Right atrium auricular region (tissue), 2 donors: ENCODE measurements at regions not wholly inside any gene's neighbourhood (a gene's known extent, or its start where the extent isn't known, plus 50 kb on each side); places are given as distances from the start of the nearest gene placed in this dataset.

Source experiments
- DNase-seq: peaks from one replicate; pipeline ENCODE4 v3.0.0-alpha.2; 2019; ENCODE audit warnings: low spot score
- H3K27ac ChIP-seq, 2 donors: fragments of 200-600 bp; sonication (generic); 1 replicate in 1 of 2; 2 replicates in 1 of 2; pipeline ENCODE4 v1.5.1; 2016 to 2019
- H3K27me3 ChIP-seq, 2 donors: fragments of 200-600 bp; sonication (generic); one replicate each; pipeline versions ENCODE4 v1.5.1 to v1.6.0; 2017 to 2019
- H3K36me3 ChIP-seq: fragments of 200-600 bp; sonication (generic); one replicate; pipeline ENCODE4 v1.5.1; 2016
- H3K4me1 ChIP-seq, 2 donors: fragments of 200-600 bp; sonication (generic); one replicate each; pipeline versions ENCODE4 v1.5.1 to v1.6.0; 2017 to 2019
- H3K4me3 ChIP-seq, 2 donors: fragments of 200-600 bp; sonication (generic); 1 replicate in 1 of 2; 2 replicates in 1 of 2; pipeline ENCODE4 v1.5.1; 2017 to 2019; ENCODE audit warnings: mild to moderate bottlenecking in 1 of 2, moderate library complexity in 1 of 2
- H3K9me3 ChIP-seq, 2 donors: fragments of 200-600 bp; sonication (generic); one replicate each; pipeline ENCODE4 v1.5.1; 2019
- TF ChIP-seq, protein P1 (sequence below), 2 donors: fragments of 200-600 bp; sonication (generic); IDR thresholded peaks; one replicate each; pipeline ENCODE4 v1.5.1; 2019; ENCODE audit warnings: antibody characterized with exemption in 2 of 2

DNA sequence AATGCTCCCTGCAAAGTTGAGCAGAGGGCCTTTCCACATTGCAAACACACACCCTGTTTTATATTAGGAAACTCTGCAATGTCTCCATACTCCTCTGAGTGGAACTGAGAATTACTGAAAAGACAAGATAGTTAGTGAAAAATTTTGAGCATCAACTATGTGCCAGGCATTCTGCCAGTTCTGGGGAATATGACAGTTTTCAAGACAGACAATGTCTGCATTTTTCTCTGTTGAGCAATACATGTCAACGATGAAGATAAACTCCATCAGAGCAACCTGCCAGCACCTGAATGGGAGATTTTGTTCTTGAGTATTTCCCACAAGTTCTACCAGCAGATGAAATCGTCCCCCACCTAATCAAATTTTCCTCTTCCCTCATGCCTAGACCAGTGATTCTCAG lies 203.4 kb upstream of the BMPER start:
- Histone ChIP-seq H3K9me3 (peaks cover 0 to 17% of the 10 kb centered on the region in 2 donors), H3K27me3 (no peaks in the 10 kb centered on the region), H3K4me3 (no peak overlapping the region), H3K27ac (no peak overlapping the region), H3K36me3 (no peaks in the 10 kb centered on the region), H3K4me1 (peaks cover 0 to 4% of the 10 kb centered on the region in 2 donors)
- TF ChIP-seq, protein P1, sequence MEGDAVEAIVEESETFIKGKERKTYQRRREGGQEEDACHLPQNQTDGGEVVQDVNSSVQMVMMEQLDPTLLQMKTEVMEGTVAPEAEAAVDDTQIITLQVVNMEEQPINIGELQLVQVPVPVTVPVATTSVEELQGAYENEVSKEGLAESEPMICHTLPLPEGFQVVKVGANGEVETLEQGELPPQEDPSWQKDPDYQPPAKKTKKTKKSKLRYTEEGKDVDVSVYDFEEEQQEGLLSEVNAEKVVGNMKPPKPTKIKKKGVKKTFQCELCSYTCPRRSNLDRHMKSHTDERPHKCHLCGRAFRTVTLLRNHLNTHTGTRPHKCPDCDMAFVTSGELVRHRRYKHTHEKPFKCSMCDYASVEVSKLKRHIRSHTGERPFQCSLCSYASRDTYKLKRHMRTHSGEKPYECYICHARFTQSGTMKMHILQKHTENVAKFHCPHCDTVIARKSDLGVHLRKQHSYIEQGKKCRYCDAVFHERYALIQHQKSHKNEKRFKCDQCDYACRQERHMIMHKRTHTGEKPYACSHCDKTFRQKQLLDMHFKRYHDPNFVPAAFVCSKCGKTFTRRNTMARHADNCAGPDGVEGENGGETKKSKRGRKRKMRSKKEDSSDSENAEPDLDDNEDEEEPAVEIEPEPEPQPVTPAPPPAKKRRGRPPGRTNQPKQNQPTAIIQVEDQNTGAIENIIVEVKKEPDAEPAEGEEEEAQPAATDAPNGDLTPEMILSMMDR (IDR thresholded peaks at IDR 0.05), result no peak
- no peak for DNase-seq

DNA sequence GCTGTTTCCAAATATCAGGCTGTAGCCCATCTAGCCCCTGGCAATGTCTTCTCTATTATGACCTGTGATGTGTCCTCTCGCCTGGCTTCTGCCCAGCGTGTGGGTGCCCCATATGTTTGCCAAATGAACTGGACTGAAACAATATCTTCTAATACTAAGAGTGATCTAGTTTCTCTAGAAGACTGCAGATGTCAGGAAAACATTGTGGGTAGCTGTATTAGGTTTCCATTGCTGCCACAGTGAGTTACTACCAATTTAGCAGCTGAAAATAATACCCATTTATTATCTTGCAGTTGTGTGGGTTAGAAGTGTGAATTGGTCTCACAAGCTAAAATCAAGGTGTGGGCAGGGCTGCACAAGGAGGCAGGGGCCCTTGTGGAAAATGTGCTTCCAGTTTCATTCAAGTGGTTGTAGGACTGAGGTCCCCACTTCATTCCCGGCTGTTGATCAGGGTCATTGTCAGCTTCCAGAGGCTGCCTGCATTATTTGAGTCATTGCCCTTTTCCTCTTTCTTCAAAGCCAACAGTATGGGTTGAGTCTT lies 202.8 kb upstream of the BMPER start:
- no peak for DNase-seq
- TF ChIP-seq, protein P1 (IDR thresholded peaks at IDR 0.05), result no peak
- H3K27me3 ChIP-seq, result no peaks in the 10 kb centered on the region

DNA sequence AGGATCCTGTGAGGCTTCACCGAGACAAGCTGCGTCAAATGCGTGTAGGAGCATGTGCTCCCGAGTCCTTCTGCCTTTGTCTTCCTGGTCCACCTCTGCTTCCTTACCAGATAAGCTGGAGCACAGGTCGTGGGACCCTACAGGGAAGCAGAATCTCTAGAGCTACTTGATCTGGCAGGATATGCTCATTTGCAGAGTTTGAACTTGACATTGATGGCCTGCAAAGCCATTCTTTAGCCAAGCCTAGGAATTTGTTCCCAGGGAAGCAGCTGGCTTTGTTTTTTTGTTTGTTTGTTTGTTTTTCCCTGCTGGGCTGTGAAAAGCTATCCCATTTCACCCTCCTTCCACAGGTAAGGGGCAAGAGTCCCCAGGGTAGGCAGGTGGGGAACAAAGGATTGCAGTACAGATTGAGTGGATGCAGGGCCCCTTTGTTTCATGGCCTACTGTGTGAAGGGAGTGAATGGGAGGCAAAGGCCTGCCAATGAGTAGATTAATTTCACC lies 200.0 kb upstream of the BMPER start:
- H3K4me3 ChIP-seq, result no peak overlapping the region
- peaks cover 0 to 17% of the 10 kb centered on the region in 2 donors for H3K9me3 ChIP-seq
- no peak for DNase-seq
- H3K27ac ChIP-seq, result no peak overlapping the region
- TF ChIP-seq, protein P1 (IDR thresholded peaks at IDR 0.05), result no peak
- H3K36me3 ChIP-seq, result no peaks in the 10 kb centered on the region
- no peaks in the 10 kb centered on the region for H3K27me3 ChIP-seq
- peaks cover 0 to 10% of the 10 kb centered on the region in 2 donors for H3K4me1 ChIP-seq

More for the DNA sequence above, 202.8 kb upstream of the BMPER start:
- H3K4me1 ChIP-seq, result peaks cover 0 to 10% of the 10 kb centered on the region in 2 donors
- no peak overlapping the region for H3K27ac ChIP-seq
- H3K4me3 ChIP-seq, result no peak overlapping the region
- H3K36me3 ChIP-seq, result no peaks in the 10 kb centered on the region
- H3K9me3 ChIP-seq, result peaks cover 0 to 17% of the 10 kb centered on the region in 2 donors

DNA sequence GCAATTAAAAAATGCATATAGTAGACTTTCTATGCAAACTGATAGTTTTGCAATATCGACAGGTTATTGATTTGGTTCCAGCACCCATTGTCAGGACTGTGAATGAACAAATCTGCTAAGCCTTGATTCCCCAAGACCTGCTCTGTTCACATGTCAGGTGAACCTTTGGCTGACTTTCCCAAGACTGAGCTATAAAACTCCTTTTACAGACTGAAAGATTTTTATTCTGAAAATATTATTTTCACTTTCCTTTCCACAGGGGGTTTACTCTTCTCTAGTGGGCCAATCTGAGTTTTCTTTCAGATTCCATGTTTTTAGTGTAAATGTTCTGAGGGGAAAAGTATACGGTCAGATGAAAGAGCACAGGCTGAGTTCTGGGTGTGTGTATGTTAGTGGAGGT lies 199.2 kb upstream of the BMPER start:
- TF ChIP-seq, protein P1 (IDR thresholded peaks at IDR 0.05), result no peak
- DNase-seq, result no peak
- H3K27me3 ChIP-seq, result no peaks in the 10 kb centered on the region
- H3K4me3 ChIP-seq, result no peak overlapping the region
- no peak overlapping the region for H3K27ac ChIP-seq
- no peaks in the 10 kb centered on the region for H3K36me3 ChIP-seq
- peaks cover 0 to 10% of the 10 kb centered on the region in 2 donors for H3K4me1 ChIP-seq
- peaks cover 0 to 9% of the 10 kb centered on the region in 2 donors for H3K9me3 ChIP-seq

DNA sequence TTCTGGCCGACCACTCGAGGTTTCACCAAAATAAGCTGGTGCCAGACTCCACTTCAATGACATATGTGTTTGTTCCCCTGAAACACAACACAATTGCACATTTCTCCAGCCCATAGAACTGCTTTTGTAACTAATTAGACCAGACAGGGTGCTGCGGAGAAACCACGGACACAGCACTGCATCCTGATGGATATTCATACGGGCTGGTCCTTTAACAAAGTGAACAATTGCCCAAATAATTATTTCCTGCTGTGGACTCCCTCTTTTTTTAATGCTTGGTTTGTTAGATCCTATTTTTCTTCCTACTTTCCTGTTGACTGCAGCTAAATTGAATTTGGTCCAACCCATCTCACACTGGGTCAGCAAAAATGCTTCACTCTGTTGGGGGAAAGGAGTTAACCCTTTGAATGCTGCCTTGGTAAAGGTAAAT lies 198.6 kb upstream of the BMPER start:
- H3K27ac ChIP-seq, result no peak overlapping the region
- DNase-seq, result no peak
- H3K4me3 ChIP-seq, result no peak overlapping the region
- TF ChIP-seq, protein P1 (IDR thresholded peaks at IDR 0.05), result no peak
- no peaks in the 10 kb centered on the region for H3K36me3 ChIP-seq
- H3K4me1 ChIP-seq, result peaks cover 0 to 10% of the 10 kb centered on the region in 2 donors
- H3K27me3 ChIP-seq, result no peaks in the 10 kb centered on the region
- peaks cover 0 to 3% of the 10 kb centered on the region in 2 donors for H3K9me3 ChIP-seq

DNA sequence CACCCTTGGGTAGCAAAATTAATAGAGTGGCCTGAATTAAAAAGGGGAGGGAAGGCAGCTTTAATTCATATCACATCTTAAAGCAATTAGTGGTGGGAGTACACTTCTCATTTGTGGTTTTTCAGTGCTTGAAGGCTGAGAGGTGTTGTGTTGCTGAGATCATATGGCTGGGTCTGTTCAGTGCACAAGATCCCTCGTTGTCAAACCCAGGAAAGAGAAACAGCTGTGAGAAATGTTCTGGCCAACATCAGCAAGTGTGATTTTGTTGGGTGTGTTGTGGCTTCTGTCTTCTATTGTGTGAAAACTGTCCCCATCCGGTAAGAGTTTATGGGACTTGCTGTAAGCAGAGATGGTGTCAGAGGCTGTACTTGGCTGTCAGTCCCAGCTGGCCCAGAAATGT lies 197.9 kb upstream of the BMPER start:
- H3K27me3 ChIP-seq, result no peaks in the 10 kb centered on the region
- peaks cover 0 to 10% of the 10 kb centered on the region in 2 donors for H3K4me1 ChIP-seq
- H3K27ac ChIP-seq, result no peak overlapping the region
- TF ChIP-seq, protein P1 (IDR thresholded peaks at IDR 0.05), result no peak
- H3K9me3 ChIP-seq, result no peaks in the 10 kb centered on the region
- no peaks in the 10 kb centered on the region for H3K36me3 ChIP-seq
- no peak for DNase-seq
- no peak overlapping the region for H3K4me3 ChIP-seq
